OCI-LY3 (cell line): ENCODE measurements at regions not wholly inside any gene's neighbourhood (a gene's known extent, or its start where the extent isn't known, plus 50 kb on each side); places are given as distances from the start of the nearest gene placed in this dataset.

ENCODE experiments used
- H2AFZ ChIP-seq: fragments of 200-600, 300-600 bp; shearing (Covaris generic); 2 replicates; pipeline ENCODE4 v1.6.0; 2014; ENCODE audit warnings: antibody characterized with exemption, low read depth, low read length
- H3K27ac ChIP-seq: fragments of 200-600, 300-600 bp; sonication (generic); 2 replicates; pipeline ENCODE4 v1.5.1; 2014; ENCODE audit warnings: mild to moderate bottlenecking, low read length, moderate library complexity, mixed read lengths
- H3K27me3 ChIP-seq: fragments of 200-600, 300-600 bp; sonication (generic); 2 replicates; pipeline ENCODE4 v1.6.1; 2014; ENCODE audit warnings: low read depth, low read length, mixed read lengths
- H3K36me3 ChIP-seq: fragments of 200-600, 300-600 bp; sonication (generic); replicated peaks from 2 replicates; pipeline ENCODE3; 2014; ENCODE audit warnings: low read depth, low read length, mixed read lengths
- H3K4me1 ChIP-seq: fragments of 300-600, 200-600 bp; sonication (generic); 2 replicates; pipeline ENCODE4 v1.6.1; 2014; ENCODE audit warnings: low read length, mixed read lengths
- H3K4me2 ChIP-seq: fragments of 200-600, 300-600 bp; sonication (generic); 2 replicates; pipeline ENCODE4 v1.6.1; 2014; ENCODE audit warnings: low read length, mixed read lengths
- H3K4me3 ChIP-seq: fragments of 300-600, 200-600 bp; sonication (generic); 2 replicates; pipeline ENCODE4 v1.5.1; 2014; ENCODE audit warnings: antibody characterized with exemption, mild to moderate bottlenecking, low read length, moderate library complexity
- H3K79me2 ChIP-seq: fragments of 300-600, 200-600 bp; shearing (Covaris generic); 2 replicates; pipeline ENCODE4 v1.6.1; 2014; ENCODE audit warnings: mild to moderate bottlenecking, low read length, mixed read lengths
- H3K9ac ChIP-seq: fragments of 300-600, 200-600 bp; shearing (Covaris generic); 2 replicates; pipeline ENCODE4 v1.6.0; 2014; ENCODE audit warnings: mild to moderate bottlenecking, low read length, moderate library complexity
- H3K9me3 ChIP-seq: fragments of 200-600, 300-600 bp; shearing (Covaris generic); 2 replicates; pipeline ENCODE4 v1.6.1; 2014; ENCODE audit warnings: low read length, mixed read lengths; ENCODE audit not compliant: insufficient read depth
- H4K20me1 ChIP-seq: fragments of 200-600, 300-600 bp; sonication (generic); 2 replicates; pipeline ENCODE4 v1.6.1; 2016; ENCODE audit warnings: low read length, mixed read lengths; ENCODE audit not compliant: insufficient read depth
- EZH2phosphoT487 ChIP-seq: fragments of 200-600 bp; shearing (Covaris generic); IDR thresholded peaks from 2 replicates; pipeline ENCODE4 v1.6.1; 2018; ENCODE audit warnings: antibody characterized with exemption, mixed run types, low read depth
- TF ChIP-seq, protein P1 (sequence below): fragments of 200-600, 300-600 bp; sonication (generic); IDR thresholded peaks from 2 replicates; pipeline ENCODE4 v1.5.1; 2014; ENCODE audit warnings: antibody characterized with exemption, low read length, low read depth

DNA sequence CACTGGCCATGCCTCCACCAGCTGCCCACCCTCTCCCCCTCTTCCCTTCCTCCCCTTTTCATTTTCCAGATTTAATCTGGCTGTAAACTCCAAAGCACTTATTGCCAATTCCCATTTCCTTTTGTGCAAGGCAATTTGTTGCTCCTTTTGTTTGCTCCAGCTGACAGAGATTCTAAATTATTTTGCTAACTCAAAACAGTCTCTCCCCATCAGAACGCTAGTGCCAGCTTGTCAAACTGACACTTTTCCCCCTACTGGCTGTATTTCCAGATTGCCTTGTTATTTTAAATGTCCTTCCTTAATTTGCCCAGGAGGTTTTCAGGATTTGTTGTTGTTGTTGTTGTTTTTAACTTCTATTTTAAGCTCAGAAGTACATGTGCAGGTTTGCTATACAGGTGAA lies 57.0 kb upstream of the PAK1 start:
- Histone ChIP-seq H3K36me3 (no peaks in the 10 kb centered on the region), H3K4me2 (no peak overlapping the region), H3K9ac (no peak overlapping the region), H3K4me1 (0 out of 2 replicates have a peak, but pooled peaks cover under 1% of the 10 kb centered on the region), H3K27me3 (no peaks in the 10 kb centered on the region), H3K4me3 (no peak overlapping the region), H3K79me2 (no peaks in the 10 kb centered on the region), H3K27ac (no peak overlapping the region), H4K20me1 (no peaks in the 10 kb centered on the region), H3K9me3 (no peaks in the 10 kb centered on the region), H2AFZ (no peak overlapping the region)
- TF ChIP-seq EZH2phosphoT487, result no peak
- TF ChIP-seq, protein P1, sequence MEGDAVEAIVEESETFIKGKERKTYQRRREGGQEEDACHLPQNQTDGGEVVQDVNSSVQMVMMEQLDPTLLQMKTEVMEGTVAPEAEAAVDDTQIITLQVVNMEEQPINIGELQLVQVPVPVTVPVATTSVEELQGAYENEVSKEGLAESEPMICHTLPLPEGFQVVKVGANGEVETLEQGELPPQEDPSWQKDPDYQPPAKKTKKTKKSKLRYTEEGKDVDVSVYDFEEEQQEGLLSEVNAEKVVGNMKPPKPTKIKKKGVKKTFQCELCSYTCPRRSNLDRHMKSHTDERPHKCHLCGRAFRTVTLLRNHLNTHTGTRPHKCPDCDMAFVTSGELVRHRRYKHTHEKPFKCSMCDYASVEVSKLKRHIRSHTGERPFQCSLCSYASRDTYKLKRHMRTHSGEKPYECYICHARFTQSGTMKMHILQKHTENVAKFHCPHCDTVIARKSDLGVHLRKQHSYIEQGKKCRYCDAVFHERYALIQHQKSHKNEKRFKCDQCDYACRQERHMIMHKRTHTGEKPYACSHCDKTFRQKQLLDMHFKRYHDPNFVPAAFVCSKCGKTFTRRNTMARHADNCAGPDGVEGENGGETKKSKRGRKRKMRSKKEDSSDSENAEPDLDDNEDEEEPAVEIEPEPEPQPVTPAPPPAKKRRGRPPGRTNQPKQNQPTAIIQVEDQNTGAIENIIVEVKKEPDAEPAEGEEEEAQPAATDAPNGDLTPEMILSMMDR, result no peak

DNA sequence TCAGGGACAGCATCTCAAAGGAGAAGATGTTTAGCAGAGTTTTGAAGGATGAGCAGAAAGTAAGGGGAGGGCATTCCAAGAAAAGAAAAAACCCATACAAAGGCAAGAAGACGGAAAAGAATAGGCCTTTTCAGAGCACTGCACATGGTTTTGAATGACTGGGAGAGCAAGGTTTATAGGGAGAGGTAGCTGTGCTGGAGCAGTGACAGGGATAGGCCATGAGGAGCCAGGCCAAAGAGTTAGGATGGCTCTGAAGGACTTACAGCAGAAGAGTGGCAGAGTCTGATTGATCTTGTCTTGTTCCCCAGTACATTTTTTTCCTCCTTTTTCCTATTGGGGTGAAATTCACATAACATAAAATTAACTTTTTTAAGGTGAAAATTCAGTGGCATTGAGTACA lies 55.8 kb upstream of the PAK1 start:
- peaks cover 4% of the 10 kb centered on the region for H3K4me1 ChIP-seq
- H4K20me1 ChIP-seq, result no peaks in the 10 kb centered on the region
- H3K79me2 ChIP-seq, result no peaks in the 10 kb centered on the region

DNA sequence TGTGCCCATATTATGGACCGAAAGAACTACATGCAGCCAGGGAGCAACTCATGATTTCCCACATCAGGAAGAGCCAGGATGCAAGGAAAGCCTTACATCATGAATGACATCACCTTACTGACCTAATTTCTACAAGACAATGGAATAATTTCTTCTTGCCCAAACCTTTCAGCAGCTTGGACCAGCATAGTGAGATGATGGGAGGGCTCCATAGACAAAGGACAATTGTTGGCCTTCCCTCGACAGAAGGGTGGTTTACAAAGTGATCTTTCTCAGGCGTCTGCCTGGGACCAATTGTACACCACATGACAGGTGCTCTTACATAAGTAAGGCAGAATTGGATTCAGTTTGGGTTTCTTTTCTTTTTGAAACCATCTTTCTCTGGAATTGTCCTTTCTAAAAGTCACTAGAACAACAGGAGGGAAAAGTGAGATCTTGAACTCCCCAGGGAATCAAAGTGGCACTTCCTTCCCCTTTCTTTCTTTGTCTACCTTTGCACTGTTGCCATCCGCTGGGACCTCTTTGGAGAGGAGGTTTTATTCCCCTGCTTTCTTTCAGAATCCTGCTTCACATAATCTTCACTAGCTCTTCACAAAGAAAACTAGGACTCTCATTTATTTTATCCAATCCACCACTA lies 51.7 kb upstream of the PAK1 start:
- Histone ChIP-seq H3K9ac (no peak overlapping the region), H4K20me1 (no peaks in the 10 kb centered on the region), H3K4me1 (peaks cover 4% of the 10 kb centered on the region), H3K36me3 (no peaks in the 10 kb centered on the region), H2AFZ (no peak overlapping the region), H3K9me3 (no peaks in the 10 kb centered on the region), H3K79me2 (no peaks in the 10 kb centered on the region), H3K27ac (no peak overlapping the region), H3K4me3 (no peak overlapping the region), H3K4me2 (no peak overlapping the region), H3K27me3 (no peaks in the 10 kb centered on the region)
- TF ChIP-seq, protein P1, result no peak
- no peak for TF ChIP-seq EZH2phosphoT487

More for the DNA sequence above, 55.8 kb upstream of the PAK1 start:
- no peak overlapping the region for H3K9ac ChIP-seq
- no peaks in the 10 kb centered on the region for H3K27me3 ChIP-seq
- no peaks in the 10 kb centered on the region for H3K9me3 ChIP-seq
- no peak overlapping the region for H2AFZ ChIP-seq
- no peak overlapping the region for H3K4me2 ChIP-seq
- no peaks in the 10 kb centered on the region for H3K36me3 ChIP-seq
- no peak overlapping the region for H3K27ac ChIP-seq
- TF ChIP-seq EZH2phosphoT487, result no peak
- TF ChIP-seq, protein P1, result no peak
- no peak overlapping the region for H3K4me3 ChIP-seq

DNA sequence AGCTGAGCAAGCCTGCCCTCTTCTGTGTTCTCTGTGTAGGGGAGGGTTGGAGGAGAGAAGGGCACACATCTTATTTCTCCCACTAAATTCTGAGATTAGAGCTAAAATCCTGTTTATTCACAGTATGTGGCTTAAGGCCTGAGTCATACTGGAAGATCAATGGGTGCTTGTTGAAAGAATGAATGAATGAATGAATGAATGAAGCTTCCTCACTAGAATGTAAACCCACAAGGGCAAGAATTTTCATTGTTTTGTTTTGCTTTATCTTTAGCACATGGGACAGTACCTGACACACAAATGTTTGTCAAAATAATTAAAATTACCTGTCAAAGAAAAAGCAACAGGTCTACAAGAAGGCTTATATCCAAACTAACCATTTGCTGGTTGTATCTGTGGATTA lies 50.6 kb upstream of the PAK1 start:
- Histone ChIP-seq H3K4me1 (peaks cover 4% of the 10 kb centered on the region), H3K79me2 (no peaks in the 10 kb centered on the region), H3K27me3 (no peaks in the 10 kb centered on the region), H3K9me3 (no peaks in the 10 kb centered on the region), H3K27ac (no peak overlapping the region), H2AFZ (no peak overlapping the region), H3K9ac (no peak overlapping the region), H3K4me2 (no peak overlapping the region), H4K20me1 (no peaks in the 10 kb centered on the region), H3K36me3 (no peaks in the 10 kb centered on the region), H3K4me3 (no peak overlapping the region)
- TF ChIP-seq, protein P1, result 0 out of 2 replicates have a peak, but pooled peaks have one; percentile 3
- no peak for TF ChIP-seq EZH2phosphoT487
